B cell (primary cell): ENCODE measurements at regions not wholly inside any gene's neighbourhood (a gene's known extent, or its start where the extent isn't known, plus 50 kb on each side); places are given as distances from the start of the nearest gene placed in this dataset.

Experiments used
- ATAC-seq: fragments of 200-7000 bp; cut with Tn5 transposase; one replicate; pipeline ENCODE4 v1.10.0; 2021; ENCODE audit warnings: low read depth, mild to moderate bottlenecking, moderate number of reproducible peaks, moderate library complexity
- CTCF ChIA-PET: fragments of 350-600 bp; sonication (Branson Sonifier 250); formaldehyde crosslinking; loops from one replicate; lab custom pipeline; 2021; ENCODE audit warnings: antibody characterized with exemption, inconsistent platforms; lab: Charles Lee
- POLR2A ChIA-PET: fragments of 350-600 bp; sonication (Branson Sonifier 250); formaldehyde crosslinking; loops from one replicate; lab custom pipeline; 2021; ENCODE audit warnings: antibody characterized with exemption; lab: Charles Lee
- DNase-seq: peaks from one replicate; pipeline ENCODE4 v3.0.0; 2013
- H2AFZ ChIP-seq: 2 replicates; pipeline ENCODE4 v1.6.1; 2012; ENCODE audit warnings: mild to moderate bottlenecking, low read depth, low read length; ENCODE audit not compliant: insufficient read depth, poor library complexity, severe bottlenecking
- H3K27ac ChIP-seq, 2 donors: 1 replicate in 1 of 2; 2 replicates in 1 of 2; pipeline ENCODE4 v1.5.1; 2012 to 2013; ENCODE audit warnings: low read length in 2 of 2, mild to moderate bottlenecking in 2 of 2, moderate library complexity in 1 of 2
- H3K27me3 ChIP-seq, 4 experiments: fragments of 200-600 bp in 1 of 4; sonication (generic) in 1 of 4; replicated peaks in 1 of 4; 1 replicate in 2 of 4; 2 replicates in 2 of 4; pipeline versions ENCODE4 v1.6.1 to v1.7.0; 2013 to 2016; ENCODE audit warnings: low read length in 3 of 4, mild to moderate bottlenecking in 2 of 4, mixed read lengths in 1 of 4, moderate library complexity in 1 of 4; ENCODE audit not compliant: insufficient read depth in 4 of 4, control insufficient read depth in 3 of 4; ENCODE audit errors: control extremely low read depth in 1 of 4
- H3K36me3 ChIP-seq, 2 experiments: replicated peaks in 1 of 2; 1 replicate in 1 of 2; 2 replicates in 1 of 2; pipeline versions ENCODE4 v1.6.1 to v1.7.1; 2013; ENCODE audit warnings: low read length in 1 of 2; ENCODE audit not compliant: insufficient read depth in 2 of 2, control insufficient read depth in 1 of 2; ENCODE audit errors: control extremely low read depth in 1 of 2, extremely low read depth in 1 of 2
- H3K4me1 ChIP-seq, 2 donors: fragments of 200-600 bp in 1 of 2; sonication (generic) in 1 of 2; 1 replicate in 1 of 2; 2 replicates in 1 of 2; pipeline versions ENCODE4 v1.5.1 to v1.6.1; 2013 to 2017; ENCODE audit warnings: low read length in 2 of 2; ENCODE audit not compliant: control insufficient read depth in 2 of 2, insufficient read depth in 2 of 2
- H3K4me2 ChIP-seq: replicated peaks from 2 replicates; pipeline ENCODE3; 2012; ENCODE audit warnings: mild to moderate bottlenecking, low read depth, low read length; ENCODE audit not compliant: poor library complexity, severe bottlenecking
- H3K4me3 ChIP-seq, 5 experiments: fragments of 200-600 bp in 1 of 5; sonication (generic) in 1 of 5; 1 replicate in 3 of 5; 2 replicates in 2 of 5; pipeline versions ENCODE4 v1.5.1 to v1.7.0; 2011 to 2016; ENCODE audit warnings: low read length in 4 of 5, mild to moderate bottlenecking in 4 of 5, low read depth in 2 of 5, control low read depth in 1 of 5, moderate library complexity in 1 of 5; ENCODE audit not compliant: insufficient read depth in 1 of 5; ENCODE audit errors: control extremely low read depth in 1 of 5, extremely low read depth in 1 of 5
- H3K79me2 ChIP-seq: fragments of 200-600 bp; sonication (generic); one replicate; pipeline ENCODE4 v1.6.0; 2016; ENCODE audit warnings: low read length; ENCODE audit not compliant: control insufficient read depth, insufficient read depth
- H3K9ac ChIP-seq: fragments of 200-600 bp; sonication (generic); 2 replicates; pipeline ENCODE4 v1.6.1; 2017; ENCODE audit warnings: mild to moderate bottlenecking, low read length, moderate library complexity
- H3K9me3 ChIP-seq, 3 donors: one replicate each; pipeline versions ENCODE4 v1.6.1 to v1.7.1; 2013; ENCODE audit warnings: low read length in 2 of 3; ENCODE audit not compliant: control insufficient read depth in 2 of 3, insufficient read depth in 1 of 3; ENCODE audit errors: control extremely low read depth in 1 of 3
- H4K20me1 ChIP-seq: 2 replicates; pipeline ENCODE4 v1.6.0; 2012; ENCODE audit warnings: mild to moderate bottlenecking, low read length; ENCODE audit not compliant: insufficient read depth, control insufficient read depth, poor library complexity, severe bottlenecking
- H3K27ac Mint-ChIP-seq: one replicate; pipeline ENCODE4 v1.8.0; 2021; ENCODE audit warnings: mixed read lengths
- H3K27me3 Mint-ChIP-seq: one replicate; pipeline ENCODE4 v1.8.0; 2021; ENCODE audit warnings: mixed read lengths
- H3K4me1 Mint-ChIP-seq: one replicate; pipeline ENCODE4 v1.8.0; 2021; ENCODE audit warnings: mixed read lengths
- H3K4me3 Mint-ChIP-seq: one replicate; pipeline ENCODE4 v1.8.0; 2021; ENCODE audit warnings: mixed read lengths
- H3K9me3 Mint-ChIP-seq: one replicate; pipeline ENCODE4 v1.8.0; 2022; ENCODE audit warnings: mixed read lengths; ENCODE audit not compliant: insufficient read depth
- CTCF ChIP-seq: fragments of 200-600 bp; IDR thresholded peaks from one replicate; pipeline ENCODE4 v1.8.0; 2022; ENCODE audit warnings: antibody characterized with exemption, mild to moderate bottlenecking
- EZH2 ChIP-seq: IDR thresholded peaks from 2 replicates; pipeline ENCODE4 v1.6.1; 2012; ENCODE audit warnings: borderline replicate concordance, low read depth, mild to moderate bottlenecking, moderate library complexity, low read length; ENCODE audit not compliant: insufficient read depth, poor library complexity, severe bottlenecking
- WGBS: methylation state at CpG from one replicate; pipeline ENCODE4 v1.1.5; 2013; ENCODE audit warnings: missing lambda C conversion rate; ENCODE audit not compliant: insufficient coverage; 5-methylcytosine and 5-hydroxymethylcytosine counted together
- intact Hi-C: fragments of 100-400 bp; cut with micrococcal nuclease; formaldehyde crosslinking; loops from one replicate; pipeline ENCODE4 v1.10.0; 2022

GRCh38 chr18:70385474-70385873, 96.6 kb downstream of the SOCS6 start:
- no peak overlapping the region for H3K9ac ChIP-seq
- TF ChIP-seq EZH2 (no peak), CTCF (no peak)
- H3K36me3 ChIP-seq, result no peaks in the 10 kb centered on the region
- H3K4me3 Mint-ChIP-seq, result no peak overlapping the region
- DNase-seq (no peak), ATAC-seq (no peak)
- no peaks in the 10 kb centered on the region for H3K27me3 Mint-ChIP-seq
- H3K27ac ChIP-seq, result no peak overlapping the region
- H3K79me2 ChIP-seq, result no peaks in the 10 kb centered on the region
- no peak overlapping the region for H3K27ac Mint-ChIP-seq
- H3K4me2 ChIP-seq, result no peak overlapping the region
- H2AFZ ChIP-seq, result no peak overlapping the region
- no peak overlapping the region for H3K4me3 ChIP-seq
- no peaks in the 10 kb centered on the region for H3K4me1 ChIP-seq
- intact Hi-C loops, result no loop called here
- H3K9me3 ChIP-seq, result no peaks in the 10 kb centered on the region
- H3K27me3 ChIP-seq, result no peaks in the 10 kb centered on the region
- no peaks in the 10 kb centered on the region for H4K20me1 ChIP-seq
- CTCF ChIA-PET, result no interaction called here
- H3K9me3 Mint-ChIP-seq, result no peaks in the 10 kb centered on the region
- POLR2A ChIA-PET, result no interaction called here
- H3K4me1 Mint-ChIP-seq, result no peaks in the 10 kb centered on the region

- Histone ChIP-seq H3K27ac (no peak overlapping the region), H3K4me1 (no peaks in the 10 kb centered on the region), H3K4me3 (no peak overlapping the region), H4K20me1 (no peaks in the 10 kb centered on the region), H3K9me3 (no peaks in the 10 kb centered on the region), H2AFZ (no peak overlapping the region), H3K9ac (no peak overlapping the region), H3K79me2 (no peaks in the 10 kb centered on the region), H3K4me2 (no peak overlapping the region), H3K36me3 (no peaks in the 10 kb centered on the region), H3K27me3 (no peaks in the 10 kb centered on the region)
- Mint-ChIP-seq H3K4me1 (no peaks in the 10 kb centered on the region), H3K27me3 (no peaks in the 10 kb centered on the region), H3K27ac (no peak overlapping the region), H3K9me3 (no peaks in the 10 kb centered on the region), H3K4me3 (no peak overlapping the region)
- DNase-seq (no peak), ATAC-seq (no peak)
- CTCF ChIA-PET, result no interaction called here
- TF ChIP-seq CTCF (no peak), EZH2 (no peak)
- intact Hi-C loops, result no loop called here
- whole genome bisulfite sequencing, result 63% methylated on average over 4 of the region's 6 CpGs
- POLR2A ChIA-PET, result no interaction called here
These were observed 95.4 kb downstream of the SOCS6 start for GRCh38 chr18:70384181-70384790.
